SK-N-SH (cell line): ENCODE measurements at regions not wholly inside any gene's neighbourhood (a gene's known extent, or its start where the extent isn't known, plus 50 kb on each side); places are given as distances from the start of the nearest gene placed in this dataset.
"Not testable (repeated sequence)": the region's sequence is repeated elsewhere in the genome, so short reads cannot be mapped to it uniquely, and the experiment has no call there.

Source experiments
- CTCF ChIA-PET: fragments of 300-600, 350-600 bp; formaldehyde crosslinking; extraction: SDS; loops from one replicate; lab custom pipeline; 2021; lab: Yijun Ruan, JAX
- POLR2A ChIA-PET: fragments of 350-600 bp; sonication (Branson Sonifier 250); formaldehyde crosslinking; extraction: SDS; loops from one replicate; lab custom pipeline; 2020; ENCODE audit warnings: antibody characterized with exemption, inconsistent platforms; lab: Yijun Ruan, JAX
- DNase-seq: peaks from one replicate; pipeline ENCODE4 v3.0.0; 2012
- H2AFZ ChIP-seq: fragments of 200-600 bp; sonication (generic); 2 replicates; pipeline ENCODE4 v1.8.1; 2016; ENCODE audit warnings: antibody characterized with exemption, mild to moderate bottlenecking, low read depth
- H3F3A ChIP-seq: fragments of 200-600 bp; sonication (generic); replicated peaks from 2 replicates; pipeline ENCODE3; 2016; ENCODE audit warnings: antibody characterized with exemption, mild to moderate bottlenecking; ENCODE audit not compliant: insufficient read depth
- H3K27ac ChIP-seq, 2 experiments: fragments of 200-500 bp in 1 of 2; fragments of 200-600 bp in 1 of 2; sonication (Bioruptor generic) in 1 of 2; sonication (generic), shearing (Covaris generic) in 1 of 2; 2 replicates each; pipeline versions ENCODE4 v1.5.1 to v1.6.1; 2014 to 2016; ENCODE audit warnings: low read depth in 2 of 2, inconsistent platforms in 1 of 2, low read length in 1 of 2, mild to moderate bottlenecking in 1 of 2, mixed read lengths in 1 of 2
- H3K27me3 ChIP-seq: fragments of 200-600 bp; sonication (generic), shearing (Covaris generic); 2 replicates; pipeline ENCODE4 v1.6.1; 2016; ENCODE audit warnings: mixed run types; ENCODE audit not compliant: insufficient read depth
- H3K36me3 ChIP-seq, 2 experiments: fragments of 200-500 bp in 1 of 2; fragments of 200-600 bp in 1 of 2; sonication (Bioruptor generic) in 1 of 2; sonication (generic) in 1 of 2; replicated peaks in 1 of 2; 2 replicates each; pipeline versions ENCODE3 to v1.5.1; 2014 to 2016; ENCODE audit warnings: low read length in 1 of 2, mild to moderate bottlenecking in 1 of 2; ENCODE audit not compliant: insufficient read depth in 2 of 2, control insufficient read depth in 1 of 2
- H3K4me1 ChIP-seq, 2 experiments: fragments of 200-500 bp in 1 of 2; fragments of 200-600 bp in 1 of 2; sonication (Bioruptor generic) in 1 of 2; sonication (generic), shearing (Covaris generic) in 1 of 2; 2 replicates each; pipeline versions ENCODE4 v1.5.1 to v1.6.1; 2014 to 2016; ENCODE audit warnings: low read depth in 1 of 2, low read length in 1 of 2, mixed run types in 1 of 2; ENCODE audit not compliant: insufficient read depth in 2 of 2, control insufficient read depth in 1 of 2
- H3K4me2 ChIP-seq: fragments of 200-600 bp; sonication (generic), shearing (Covaris generic); 2 replicates; pipeline ENCODE4 v1.6.1; 2017; ENCODE audit warnings: mixed run types
- H3K4me3 ChIP-seq, 2 experiments: fragments of 200-500 bp in 1 of 2; fragments of 200-600 bp in 1 of 2; sonication (Bioruptor generic) in 1 of 2; sonication (generic), shearing (Covaris generic) in 1 of 2; 2 replicates each; pipeline versions ENCODE4 v1.5.1 to v1.8.1; 2014 to 2016; ENCODE audit warnings: low read depth in 2 of 2, inconsistent platforms in 1 of 2, low read length in 1 of 2, mild to moderate bottlenecking in 1 of 2, mixed read lengths in 1 of 2, moderate library complexity in 1 of 2
- H3K79me2 ChIP-seq: fragments of 200-600 bp; sonication (generic); 2 replicates; pipeline ENCODE4 v1.8.1; 2017; ENCODE audit warnings: mild to moderate bottlenecking; ENCODE audit not compliant: insufficient read depth
- H3K9ac ChIP-seq: fragments of 200-600 bp; sonication (generic); 2 replicates; pipeline ENCODE4 v1.6.1; 2017; ENCODE audit warnings: mixed run types
- H3K9me2 ChIP-seq: fragments of 200-600 bp; sonication (generic); 2 replicates; pipeline ENCODE4 v1.6.1; 2017; ENCODE audit warnings: mixed run types
- H3K9me3 ChIP-seq: fragments of 200-600 bp; sonication (generic); 2 replicates; pipeline ENCODE4 v1.6.1; 2017; ENCODE audit warnings: mixed run types, mild to moderate bottlenecking, moderate library complexity
- H4K20me1 ChIP-seq: fragments of 200-600 bp; sonication (generic); 2 replicates; pipeline ENCODE4 v1.6.1; 2017; ENCODE audit warnings: mild to moderate bottlenecking, mixed run types; ENCODE audit not compliant: insufficient read depth
- ELF1 ChIP-seq: IDR thresholded peaks from 2 replicates; pipeline ENCODE4 v1.4.0; 2012
- FOXJ3 ChIP-seq: sonication (generic); formaldehyde crosslinking; IDR thresholded peaks from 2 replicates; pipeline ENCODE4 v1.5.1; 2020; ENCODE audit warnings: mild to moderate bottlenecking, missing genetic modification reagents
- MXI1 ChIP-seq: IDR thresholded peaks from 2 replicates; pipeline ENCODE4 v1.6.1; 2012; ENCODE audit warnings: mild to moderate bottlenecking, low read depth, low read length, improper control_type of control experiment
- NFIC ChIP-seq: IDR thresholded peaks from 2 replicates; pipeline ENCODE4 v1.4.0; 2012; ENCODE audit warnings: borderline replicate concordance
- RCOR1 ChIP-seq: fragments of 150-350 bp; IDR thresholded peaks from 2 replicates; pipeline ENCODE4 v1.6.1; 2017; ENCODE audit warnings: antibody characterized with exemption, low read length
- WGBS: methylation state at CpG from one replicate; pipeline ENCODE4 v1.1.6; 2017; ENCODE audit warnings: low lambda C conversion rate; 5-methylcytosine and 5-hydroxymethylcytosine counted together
- TF ChIP-seq, protein P1 (sequence below): fragments of 150-350 bp; IDR thresholded peaks from 2 replicates; pipeline ENCODE4 v1.6.1; 2017; ENCODE audit warnings: antibody characterized with exemption, low read length, low read depth, borderline replicate concordance

DNA sequence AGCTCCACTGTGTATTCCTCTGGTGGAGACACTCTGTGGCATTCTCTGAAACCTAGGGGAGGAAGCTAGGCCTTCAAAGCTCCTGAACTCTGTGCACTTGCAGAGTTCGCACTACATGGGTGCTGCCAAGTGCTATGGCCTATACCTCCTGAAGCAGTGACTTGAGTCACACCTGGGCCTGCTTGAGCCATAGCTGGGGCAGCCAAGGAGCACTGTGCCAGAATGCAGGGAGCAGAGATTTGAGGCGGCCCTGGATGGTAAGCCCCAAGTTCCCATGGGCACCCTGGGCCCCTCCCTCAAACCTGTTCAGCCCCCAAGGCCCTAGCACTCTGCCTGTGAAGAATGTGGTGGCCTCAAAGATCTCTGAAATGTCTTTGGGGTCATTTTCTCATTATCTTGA is 212.9 kb downstream of the SPATA31A6 start:
- Histone ChIP-seq H3K9me2 (no peaks in the 10 kb centered on the region), H3K36me3 (no peaks in the 10 kb centered on the region), H3K4me2 (no peak overlapping the region), H2AFZ (no peak overlapping the region), H3K4me1 (no peaks in the 10 kb centered on the region), H3K27me3 (no peaks in the 10 kb centered on the region), H3K4me3 (no peak overlapping the region), H3F3A (no peaks in the 10 kb centered on the region), H4K20me1 (no peaks in the 10 kb centered on the region), H3K9me3 (no peaks in the 10 kb centered on the region), H3K27ac (no peak overlapping the region), H3K79me2 (no peaks in the 10 kb centered on the region), H3K9ac (no peak overlapping the region)
- DNase-seq, result no peak
- ChIA-PET POLR2A (no interaction called here), CTCF (no interaction called here)
- TF ChIP-seq ELF1, result no peak
- TF ChIP-seq MXI1, result no peak
- TF ChIP-seq, protein P1, sequence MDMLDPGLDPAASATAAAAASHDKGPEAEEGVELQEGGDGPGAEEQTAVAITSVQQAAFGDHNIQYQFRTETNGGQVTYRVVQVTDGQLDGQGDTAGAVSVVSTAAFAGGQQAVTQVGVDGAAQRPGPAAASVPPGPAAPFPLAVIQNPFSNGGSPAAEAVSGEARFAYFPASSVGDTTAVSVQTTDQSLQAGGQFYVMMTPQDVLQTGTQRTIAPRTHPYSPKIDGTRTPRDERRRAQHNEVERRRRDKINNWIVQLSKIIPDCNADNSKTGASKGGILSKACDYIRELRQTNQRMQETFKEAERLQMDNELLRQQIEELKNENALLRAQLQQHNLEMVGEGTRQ, result no peak
- no peak for TF ChIP-seq FOXJ3 (CRISPR knock-in tag)
- no peak for TF ChIP-seq NFIC
- no peak for TF ChIP-seq RCOR1
- WGBS, result 14% methylated on average over 2 of the region's 2 CpGs

DNA sequence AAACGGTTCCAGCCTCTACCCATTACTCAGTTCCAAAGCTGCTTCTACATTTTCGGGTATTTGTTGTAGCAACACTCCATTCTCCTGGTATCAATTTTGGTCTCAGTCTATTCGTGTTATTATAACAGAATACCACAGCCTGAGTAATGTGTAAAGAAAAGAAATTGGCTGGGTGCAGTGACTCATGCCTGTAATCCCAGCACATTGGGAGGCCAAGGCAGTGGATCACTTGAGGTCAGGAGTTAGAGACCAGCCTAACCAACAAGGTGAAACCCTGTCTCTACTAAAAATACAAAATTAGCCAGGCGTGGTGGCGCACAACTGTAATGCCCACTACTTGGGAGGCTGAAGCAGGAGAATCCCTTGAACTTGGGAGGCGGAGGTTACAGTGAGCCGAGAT is 213.9 kb downstream of the SPATA31A6 start:
- DNase-seq, H3K4me1 ChIP-seq, H3K4me2 ChIP-seq, H3K36me3 ChIP-seq, CTCF ChIA-PET, H3K9me2 ChIP-seq, POLR2A ChIA-PET, H3K27me3 ChIP-seq, H3K9ac ChIP-seq, H3K4me3 ChIP-seq, H4K20me1 ChIP-seq, H3K9me3 ChIP-seq, H2AFZ ChIP-seq, H3K79me2 ChIP-seq, H3F3A ChIP-seq: not testable (repeated sequence)
- peak overlapping the region in 1 of 2 experiments; percentile 39; a peak in 1 of 4 replicates for H3K27ac ChIP-seq
- 9% methylated on average over 7 of the region's 7 CpGs for WGBS

DNA sequence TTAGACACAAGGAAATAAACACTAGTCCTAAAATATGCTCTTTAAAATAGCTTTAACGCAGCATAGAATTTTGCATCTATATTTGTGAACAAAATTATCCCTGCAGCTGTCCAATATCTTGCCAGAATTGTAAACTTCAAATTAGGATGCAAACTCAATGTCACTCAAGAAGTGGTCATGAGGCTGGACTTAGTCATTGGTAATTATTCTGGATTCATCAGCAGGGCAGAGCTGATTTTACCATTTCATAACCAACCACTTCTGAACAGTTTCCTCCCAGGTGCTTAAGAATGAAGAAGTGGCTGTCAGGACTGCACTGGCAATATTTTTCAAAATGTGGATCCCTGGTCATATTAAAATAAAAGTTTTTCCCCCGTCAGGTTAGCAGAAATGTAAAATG is 219.5 kb downstream of the SPATA31A6 start:
- H3K79me2 ChIP-seq, H2AFZ ChIP-seq, H3F3A ChIP-seq, H3K4me1 ChIP-seq, POLR2A ChIA-PET, H3K9ac ChIP-seq, H3K27ac ChIP-seq, H3K4me3 ChIP-seq, CTCF ChIA-PET, H4K20me1 ChIP-seq, H3K36me3 ChIP-seq, DNase-seq, H3K27me3 ChIP-seq, H3K9me2 ChIP-seq, H3K4me2 ChIP-seq, H3K9me3 ChIP-seq: not testable (repeated sequence)
- 8% methylated on average over 2 of the region's 2 CpGs for WGBS

DNA sequence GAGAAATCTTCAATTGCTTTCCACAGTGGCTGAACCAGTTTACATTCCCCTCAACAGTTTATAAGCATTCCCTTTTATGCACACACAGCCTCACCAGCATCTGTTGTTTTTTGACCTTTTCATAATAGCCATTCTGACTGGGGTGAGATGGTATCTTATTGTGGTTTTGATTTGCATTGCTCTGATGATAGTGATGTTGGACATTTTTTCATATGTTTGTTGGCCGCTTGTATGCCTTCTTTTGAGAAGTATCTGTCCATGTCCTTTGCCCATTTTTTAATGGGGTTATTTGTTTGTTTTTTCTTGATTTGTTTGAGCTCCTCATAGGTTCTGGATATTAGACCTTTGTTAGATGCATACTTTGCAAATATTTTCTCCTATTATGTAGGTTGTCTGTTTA is 226.1 kb downstream of the SPATA31A6 start:
- H3K4me2 ChIP-seq, H3K4me1 ChIP-seq, H2AFZ ChIP-seq, H3K79me2 ChIP-seq, H3K27me3 ChIP-seq, H4K20me1 ChIP-seq, DNase-seq, H3F3A ChIP-seq, H3K9me2 ChIP-seq, H3K36me3 ChIP-seq, H3K9ac ChIP-seq, CTCF ChIA-PET, H3K4me3 ChIP-seq, H3K9me3 ChIP-seq, H3K27ac ChIP-seq, POLR2A ChIA-PET: not testable (repeated sequence)
- WGBS, result 18% methylated on average over 1 of the region's 1 CpG

DNA sequence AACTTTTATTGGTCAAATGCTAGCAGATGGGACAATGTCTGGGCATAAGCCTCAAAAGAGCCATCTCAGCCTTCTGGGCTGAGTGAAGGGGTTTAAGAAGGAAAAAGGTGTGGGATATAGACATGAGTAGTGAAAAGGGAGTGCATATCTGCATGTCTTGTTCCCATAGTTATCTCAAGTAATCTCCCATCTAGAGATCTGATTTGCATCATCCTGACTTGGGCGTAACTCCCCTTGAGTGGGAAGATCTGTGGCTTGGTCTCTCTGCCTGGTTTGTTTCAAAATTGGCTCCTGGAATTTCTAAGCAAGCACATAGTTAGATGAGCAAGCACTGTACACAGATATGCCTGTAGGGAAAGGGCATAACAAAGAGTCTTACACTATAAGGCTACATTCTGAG is 228.9 kb downstream of the SPATA31A6 start:
- H3F3A ChIP-seq, H3K9ac ChIP-seq, DNase-seq, H3K27ac ChIP-seq, H3K36me3 ChIP-seq, H3K79me2 ChIP-seq, H3K9me2 ChIP-seq, H3K4me1 ChIP-seq, H4K20me1 ChIP-seq, H3K9me3 ChIP-seq, H3K4me3 ChIP-seq, CTCF ChIA-PET, H2AFZ ChIP-seq, POLR2A ChIA-PET, H3K27me3 ChIP-seq, H3K4me2 ChIP-seq: not testable (repeated sequence)
- WGBS, result 11% methylated on average over 1 of the region's 1 CpG

DNA sequence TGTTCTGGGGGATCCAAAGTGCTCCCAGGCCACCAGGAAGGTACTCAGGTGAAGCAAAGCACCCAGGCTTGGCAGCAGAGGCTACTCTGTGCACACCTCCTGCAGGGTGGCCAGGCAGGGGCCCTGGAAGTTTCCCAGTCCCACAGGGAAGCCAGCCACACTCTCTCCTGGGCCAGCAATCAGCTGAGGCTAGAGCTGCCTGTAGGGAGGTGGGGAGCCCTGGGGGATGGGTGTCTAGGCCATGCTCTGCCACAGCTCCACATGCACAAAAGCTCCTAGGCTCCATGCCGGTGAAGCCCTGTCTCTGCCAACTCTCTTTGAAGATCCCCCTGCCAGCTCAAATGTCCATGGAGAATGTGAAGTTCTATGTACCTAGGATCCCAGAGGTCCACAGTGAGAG is 231.4 kb downstream of the SPATA31A6 start:
- DNase-seq, H3K4me1 ChIP-seq, H3K4me3 ChIP-seq, H3F3A ChIP-seq, H2AFZ ChIP-seq, H3K9me2 ChIP-seq, H3K79me2 ChIP-seq, H3K27me3 ChIP-seq, CTCF ChIA-PET, H3K4me2 ChIP-seq, H3K9ac ChIP-seq, H4K20me1 ChIP-seq, H3K36me3 ChIP-seq, H3K27ac ChIP-seq, H3K9me3 ChIP-seq, POLR2A ChIA-PET: not testable (repeated sequence)
- no CpG with 5 or more reads among the region's 1 CpG for WGBS
